AG04450 (cell line): ENCODE measurements at regions not wholly inside any gene's neighbourhood (a gene's known extent, or its start where the extent isn't known, plus 50 kb on each side); places are given as distances from the start of the nearest gene placed in this dataset.

Source experiments
- CTCF ChIA-PET: fragments of 300-600, 350-600 bp; formaldehyde crosslinking; extraction: SDS; loops from one replicate; lab custom pipeline; 2022; ENCODE audit warnings: antibody characterized with exemption, inconsistent platforms; lab: Charles Lee
- POLR2A ChIA-PET: fragments of 350-600 bp; formaldehyde crosslinking; extraction: SDS; loops from one replicate; lab custom pipeline; 2021; ENCODE audit warnings: antibody characterized with exemption, inconsistent platforms; lab: Yijun Ruan, JAX
- DNase-seq: peaks from one replicate; pipeline ENCODE4 v3.0.0-alpha.2; 2011; ENCODE audit warnings: low read depth, low spot score
- H3K27ac ChIP-seq: one replicate; pipeline ENCODE4 v1.5.1; 2012; ENCODE audit warnings: low read depth, low read length, control low read depth
- H3K27me3 ChIP-seq: one replicate; pipeline ENCODE4 v1.6.0; 2012; ENCODE audit warnings: low read length; ENCODE audit not compliant: control insufficient read depth, insufficient read depth
- H3K4me3 ChIP-seq: 2 replicates; pipeline ENCODE4 v1.5.1; 2011; ENCODE audit warnings: mild to moderate bottlenecking, low read depth, low read length, control low read depth
- H3K9me3 ChIP-seq: 2 replicates; pipeline ENCODE4 v1.5.1; 2012; ENCODE audit warnings: low read length; ENCODE audit not compliant: control insufficient read depth, insufficient read depth
- CTCF ChIP-seq: IDR thresholded peaks from 2 replicates; pipeline ENCODE4 v1.5.1; 2011; ENCODE audit warnings: low read depth, low read length, control low read depth, inconsistent platforms

GRCh38 chr9:13576101-13576500, 296.6 kb upstream of the MPDZ start:
- Histone ChIP-seq H3K4me3 (no peak overlapping the region), H3K9me3 (no peaks in the 10 kb centered on the region), H3K27me3 (no peaks in the 10 kb centered on the region), H3K27ac (no peak overlapping the region)
- ChIA-PET POLR2A (no interaction called here), CTCF (no interaction called here)
- TF ChIP-seq CTCF = no peak
- no peak for DNase-seq

GRCh38 chr9:13575558-13575957, 296.1 kb upstream of the MPDZ start:
- Histone ChIP-seq H3K9me3 (no peaks in the 10 kb centered on the region), H3K4me3 (no peak overlapping the region), H3K27me3 (no peaks in the 10 kb centered on the region), H3K27ac (no peak overlapping the region)
- TF ChIP-seq CTCF = no peak
- POLR2A ChIA-PET = no interaction called here
- DNase-seq = no peak
- CTCF ChIA-PET = no interaction called here

- CTCF ChIA-PET = no interaction called here
- DNase-seq = no peak
These were observed 290.8 kb upstream of the MPDZ start for GRCh38 chr9:13570068-13570974.

GRCh38 chr9:13569602-13570067, 290.1 kb upstream of the MPDZ start:
- ChIA-PET CTCF (no interaction called here), POLR2A (no interaction called here)
- H3K27ac ChIP-seq = no peak overlapping the region
- H3K4me3 ChIP-seq = no peak overlapping the region
- DNase-seq = no peak
- TF ChIP-seq CTCF = no peak
- H3K9me3 ChIP-seq = no peaks in the 10 kb centered on the region
- peaks cover 7% of the 10 kb centered on the region for H3K27me3 ChIP-seq

More at GRCh38 chr9:13570068-13570974, 290.8 kb upstream of the MPDZ start:
- Histone ChIP-seq H3K27ac (no peak overlapping the region), H3K4me3 (no peak overlapping the region), H3K9me3 (no peaks in the 10 kb centered on the region), H3K27me3 (peaks cover 7% of the 10 kb centered on the region)
- TF ChIP-seq CTCF = no peak
- POLR2A ChIA-PET = no interaction called here
